K562 (cell line): ENCODE measurements at regions not wholly inside any gene's neighbourhood (a gene's known extent, or its start where the extent isn't known, plus 50 kb on each side); places are given as distances from the start of the nearest gene placed in this dataset.

ENCODE experiments used
- NCOA1 ChIP-seq: fragments of 450-650 bp; IDR thresholded peaks from 2 replicates; pipeline ENCODE4 v1.6.1; 2016; ENCODE audit warnings: low read depth
- PML ChIP-seq: IDR thresholded peaks from 2 replicates; pipeline ENCODE4 v1.6.1; 2012; ENCODE audit warnings: low read length, inconsistent platforms
- RBM39 ChIP-seq: fragments of 200-400 bp; formaldehyde crosslinking; optimal IDR thresholded peaks from 2 replicates; pipeline ENCODE3; 2018; ENCODE audit warnings: low read depth, low read length
- TOE1 ChIP-seq, 2 experiments: fragments of 450-650 bp in 1 of 2; sonication (generic) in 1 of 2; formaldehyde crosslinking in 1 of 2; IDR thresholded peaks; 2 replicates each; pipeline versions ENCODE4 v1.7.1 to v1.8.0; 2016 to 2022; ENCODE audit warnings: borderline replicate concordance in 2 of 2, mild to moderate bottlenecking in 2 of 2, antibody characterized with exemption in 1 of 2, inconsistent platforms in 1 of 2, low read depth in 1 of 2, missing genetic modification reagents in 1 of 2, moderate library complexity in 1 of 2
- ZFPM2 ChIP-seq: fragments of 250-450 bp; sonication (Bioruptor Pico); IDR thresholded peaks from 2 replicates; pipeline ENCODE4 v1.5.1; 2022; ENCODE audit warnings: mild to moderate bottlenecking
- ZNF12 ChIP-seq: sonication (generic); formaldehyde crosslinking; IDR thresholded peaks from 2 replicates; pipeline ENCODE4 v1.4.0; 2020; ENCODE audit warnings: mild to moderate bottlenecking, missing genetic modification reagents
- ZNF253 ChIP-seq: fragments of 250-450 bp; sonication (Bioruptor Pico); conservative IDR thresholded peaks from 2 replicates; pipeline ENCODE4 v1.6.1; 2021; ENCODE audit warnings: mild to moderate bottlenecking
- ZNF324 ChIP-seq: fragments of 250-450 bp; sonication (Bioruptor Pico); IDR thresholded peaks from 2 replicates; pipeline ENCODE4 v1.4.0; 2020; ENCODE audit warnings: mild to moderate bottlenecking
- TF ChIP-seq, protein P1 (sequence below): fragments of 450-650 bp; formaldehyde crosslinking; IDR thresholded peaks from 2 replicates; pipeline ENCODE4 v1.4.0; 2020; ENCODE audit warnings: mild to moderate bottlenecking, moderate library complexity
- TF ChIP-seq, protein P2 (sequence below): IDR thresholded peaks from 2 replicates; pipeline ENCODE4 v1.6.1; 2012; ENCODE audit warnings: low read depth, low read length, improper control_type of control experiment, borderline replicate concordance
- TF ChIP-seq, protein P3 (sequence below): sonication (generic); formaldehyde crosslinking; IDR thresholded peaks from 2 replicates; pipeline ENCODE4 v1.8.0; 2022; ENCODE audit warnings: missing genetic modification reagents, mild to moderate bottlenecking, borderline replicate concordance
- TF ChIP-seq, protein P4 (sequence below): sonication (generic); formaldehyde crosslinking; IDR thresholded peaks from 2 replicates; pipeline ENCODE4 v1.8.1; 2022; ENCODE audit warnings: missing genetic modification reagents
- TF ChIP-seq, protein P5 (sequence below), 2 experiments: fragments of 450-650 bp; IDR thresholded peaks; 2 replicates each; pipeline ENCODE4 v1.6.1; 2018; ENCODE audit warnings: mild to moderate bottlenecking in 2 of 2, low read depth in 1 of 2; ENCODE audit not compliant: partially characterized antibody in 2 of 2
- TF ChIP-seq, protein P6 (sequence below): fragments of 200-800 bp; sonication (Bioruptor generic); IDR thresholded peaks from 2 replicates; pipeline ENCODE4 v1.6.1; 2017; ENCODE audit warnings: missing genetic modification characterization, missing compliant biosample characterization
- TF ChIP-seq, protein P7 (sequence below): fragments of 450-650 bp; IDR thresholded peaks from 2 replicates; pipeline ENCODE4 v1.6.1; 2016; ENCODE audit warnings: antibody characterized with exemption

DNA sequence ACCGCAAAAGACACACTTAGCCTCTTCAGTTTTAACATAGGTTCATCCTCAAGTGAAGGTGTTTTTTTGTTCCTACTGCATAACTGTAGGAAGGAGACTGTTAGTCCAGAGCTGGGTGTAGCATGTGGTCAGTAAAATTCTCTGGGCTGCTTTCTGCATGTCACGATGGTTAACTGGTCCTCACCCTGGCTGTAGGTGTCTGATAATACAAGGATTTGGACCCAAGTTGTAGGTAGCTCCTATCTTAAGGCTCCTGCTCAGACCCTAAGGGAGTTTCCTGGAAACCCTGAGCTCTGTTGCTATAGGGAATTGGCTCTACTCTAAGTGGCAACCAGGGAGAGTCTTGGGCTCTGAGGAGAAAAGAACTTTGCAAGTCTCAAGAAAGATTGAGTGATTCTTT lies 112.9 kb downstream of the SAMD9 start (continued):
- TF ChIP-seq, protein P1, sequence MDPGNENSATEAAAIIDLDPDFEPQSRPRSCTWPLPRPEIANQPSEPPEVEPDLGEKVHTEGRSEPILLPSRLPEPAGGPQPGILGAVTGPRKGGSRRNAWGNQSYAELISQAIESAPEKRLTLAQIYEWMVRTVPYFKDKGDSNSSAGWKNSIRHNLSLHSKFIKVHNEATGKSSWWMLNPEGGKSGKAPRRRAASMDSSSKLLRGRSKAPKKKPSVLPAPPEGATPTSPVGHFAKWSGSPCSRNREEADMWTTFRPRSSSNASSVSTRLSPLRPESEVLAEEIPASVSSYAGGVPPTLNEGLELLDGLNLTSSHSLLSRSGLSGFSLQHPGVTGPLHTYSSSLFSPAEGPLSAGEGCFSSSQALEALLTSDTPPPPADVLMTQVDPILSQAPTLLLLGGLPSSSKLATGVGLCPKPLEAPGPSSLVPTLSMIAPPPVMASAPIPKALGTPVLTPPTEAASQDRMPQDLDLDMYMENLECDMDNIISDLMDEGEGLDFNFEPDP (CRISPR knock-in tag) = no peak
- TF ChIP-seq ZNF12 (CRISPR knock-in tag) = no peak
- TF ChIP-seq, protein P2, sequence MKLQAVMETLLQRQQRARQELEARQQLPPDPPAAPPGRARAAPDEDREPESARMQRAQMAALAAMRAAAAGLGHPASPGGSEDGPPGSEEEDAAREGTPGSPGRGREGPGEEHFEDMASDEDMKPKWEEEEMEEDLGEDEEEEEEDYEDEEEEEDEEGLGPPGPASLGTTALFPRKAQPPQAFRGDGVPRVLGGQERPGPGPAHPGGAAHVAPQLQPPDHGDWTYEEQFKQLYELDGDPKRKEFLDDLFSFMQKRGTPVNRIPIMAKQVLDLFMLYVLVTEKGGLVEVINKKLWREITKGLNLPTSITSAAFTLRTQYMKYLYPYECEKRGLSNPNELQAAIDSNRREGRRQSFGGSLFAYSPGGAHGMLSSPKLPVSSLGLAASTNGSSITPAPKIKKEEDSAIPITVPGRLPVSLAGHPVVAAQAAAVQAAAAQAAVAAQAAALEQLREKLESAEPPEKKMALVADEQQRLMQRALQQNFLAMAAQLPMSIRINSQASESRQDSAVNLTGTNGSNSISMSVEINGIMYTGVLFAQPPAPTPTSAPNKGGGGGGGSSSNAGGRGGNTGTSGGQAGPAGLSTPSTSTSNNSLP = no peak
- peak; percentile 46; the same call in 1 of the 2 replicates for TF ChIP-seq NCOA1
- TF ChIP-seq, protein P3, sequence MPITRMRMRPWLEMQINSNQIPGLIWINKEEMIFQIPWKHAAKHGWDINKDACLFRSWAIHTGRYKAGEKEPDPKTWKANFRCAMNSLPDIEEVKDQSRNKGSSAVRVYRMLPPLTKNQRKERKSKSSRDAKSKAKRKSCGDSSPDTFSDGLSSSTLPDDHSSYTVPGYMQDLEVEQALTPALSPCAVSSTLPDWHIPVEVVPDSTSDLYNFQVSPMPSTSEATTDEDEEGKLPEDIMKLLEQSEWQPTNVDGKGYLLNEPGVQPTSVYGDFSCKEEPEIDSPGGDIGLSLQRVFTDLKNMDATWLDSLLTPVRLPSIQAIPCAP = no peak
- TF ChIP-seq, protein P4, sequence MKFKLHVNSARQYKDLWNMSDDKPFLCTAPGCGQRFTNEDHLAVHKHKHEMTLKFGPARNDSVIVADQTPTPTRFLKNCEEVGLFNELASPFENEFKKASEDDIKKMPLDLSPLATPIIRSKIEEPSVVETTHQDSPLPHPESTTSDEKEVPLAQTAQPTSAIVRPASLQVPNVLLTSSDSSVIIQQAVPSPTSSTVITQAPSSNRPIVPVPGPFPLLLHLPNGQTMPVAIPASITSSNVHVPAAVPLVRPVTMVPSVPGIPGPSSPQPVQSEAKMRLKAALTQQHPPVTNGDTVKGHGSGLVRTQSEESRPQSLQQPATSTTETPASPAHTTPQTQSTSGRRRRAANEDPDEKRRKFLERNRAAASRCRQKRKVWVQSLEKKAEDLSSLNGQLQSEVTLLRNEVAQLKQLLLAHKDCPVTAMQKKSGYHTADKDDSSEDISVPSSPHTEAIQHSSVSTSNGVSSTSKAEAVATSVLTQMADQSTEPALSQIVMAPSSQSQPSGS = no peak
- TF ChIP-seq, protein P5, sequence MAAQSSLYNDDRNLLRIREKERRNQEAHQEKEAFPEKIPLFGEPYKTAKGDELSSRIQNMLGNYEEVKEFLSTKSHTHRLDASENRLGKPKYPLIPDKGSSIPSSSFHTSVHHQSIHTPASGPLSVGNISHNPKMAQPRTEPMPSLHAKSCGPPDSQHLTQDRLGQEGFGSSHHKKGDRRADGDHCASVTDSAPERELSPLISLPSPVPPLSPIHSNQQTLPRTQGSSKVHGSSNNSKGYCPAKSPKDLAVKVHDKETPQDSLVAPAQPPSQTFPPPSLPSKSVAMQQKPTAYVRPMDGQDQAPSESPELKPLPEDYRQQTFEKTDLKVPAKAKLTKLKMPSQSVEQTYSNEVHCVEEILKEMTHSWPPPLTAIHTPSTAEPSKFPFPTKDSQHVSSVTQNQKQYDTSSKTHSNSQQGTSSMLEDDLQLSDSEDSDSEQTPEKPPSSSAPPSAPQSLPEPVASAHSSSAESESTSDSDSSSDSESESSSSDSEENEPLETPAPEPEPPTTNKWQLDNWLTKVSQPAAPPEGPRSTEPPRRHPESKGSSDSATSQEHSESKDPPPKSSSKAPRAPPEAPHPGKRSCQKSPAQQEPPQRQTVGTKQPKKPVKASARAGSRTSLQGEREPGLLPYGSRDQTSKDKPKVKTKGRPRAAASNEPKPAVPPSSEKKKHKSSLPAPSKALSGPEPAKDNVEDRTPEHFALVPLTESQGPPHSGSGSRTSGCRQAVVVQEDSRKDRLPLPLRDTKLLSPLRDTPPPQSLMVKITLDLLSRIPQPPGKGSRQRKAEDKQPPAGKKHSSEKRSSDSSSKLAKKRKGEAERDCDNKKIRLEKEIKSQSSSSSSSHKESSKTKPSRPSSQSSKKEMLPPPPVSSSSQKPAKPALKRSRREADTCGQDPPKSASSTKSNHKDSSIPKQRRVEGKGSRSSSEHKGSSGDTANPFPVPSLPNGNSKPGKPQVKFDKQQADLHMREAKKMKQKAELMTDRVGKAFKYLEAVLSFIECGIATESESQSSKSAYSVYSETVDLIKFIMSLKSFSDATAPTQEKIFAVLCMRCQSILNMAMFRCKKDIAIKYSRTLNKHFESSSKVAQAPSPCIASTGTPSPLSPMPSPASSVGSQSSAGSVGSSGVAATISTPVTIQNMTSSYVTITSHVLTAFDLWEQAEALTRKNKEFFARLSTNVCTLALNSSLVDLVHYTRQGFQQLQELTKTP (IDR thresholded peaks at IDR 0.05; ENCODE audit: low read depth in 1 of 2, partially characterized antibody in 2 of 2) = no peak
- TF ChIP-seq, protein P6, sequence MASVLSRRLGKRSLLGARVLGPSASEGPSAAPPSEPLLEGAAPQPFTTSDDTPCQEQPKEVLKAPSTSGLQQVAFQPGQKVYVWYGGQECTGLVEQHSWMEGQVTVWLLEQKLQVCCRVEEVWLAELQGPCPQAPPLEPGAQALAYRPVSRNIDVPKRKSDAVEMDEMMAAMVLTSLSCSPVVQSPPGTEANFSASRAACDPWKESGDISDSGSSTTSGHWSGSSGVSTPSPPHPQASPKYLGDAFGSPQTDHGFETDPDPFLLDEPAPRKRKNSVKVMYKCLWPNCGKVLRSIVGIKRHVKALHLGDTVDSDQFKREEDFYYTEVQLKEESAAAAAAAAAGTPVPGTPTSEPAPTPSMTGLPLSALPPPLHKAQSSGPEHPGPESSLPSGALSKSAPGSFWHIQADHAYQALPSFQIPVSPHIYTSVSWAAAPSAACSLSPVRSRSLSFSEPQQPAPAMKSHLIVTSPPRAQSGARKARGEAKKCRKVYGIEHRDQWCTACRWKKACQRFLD (CRISPR knock-in tag) = no peak
- no peak for TF ChIP-seq TOE1 (IDR thresholded peaks at IDR 0.05; ENCODE audit: borderline replicate concordance)
- TF ChIP-seq TOE1 (CRISPR knock-in tag; IDR thresholded peaks at IDR 0.05; ENCODE audit: borderline replicate concordance, low read depth) = no peak
- no peak for TF ChIP-seq ZNF253 (CRISPR knock-in tag)
- no peak for TF ChIP-seq ZFPM2 (CRISPR knock-in tag)
- no peak for TF ChIP-seq RBM39
- TF ChIP-seq PML = no peak
- TF ChIP-seq, protein P7, sequence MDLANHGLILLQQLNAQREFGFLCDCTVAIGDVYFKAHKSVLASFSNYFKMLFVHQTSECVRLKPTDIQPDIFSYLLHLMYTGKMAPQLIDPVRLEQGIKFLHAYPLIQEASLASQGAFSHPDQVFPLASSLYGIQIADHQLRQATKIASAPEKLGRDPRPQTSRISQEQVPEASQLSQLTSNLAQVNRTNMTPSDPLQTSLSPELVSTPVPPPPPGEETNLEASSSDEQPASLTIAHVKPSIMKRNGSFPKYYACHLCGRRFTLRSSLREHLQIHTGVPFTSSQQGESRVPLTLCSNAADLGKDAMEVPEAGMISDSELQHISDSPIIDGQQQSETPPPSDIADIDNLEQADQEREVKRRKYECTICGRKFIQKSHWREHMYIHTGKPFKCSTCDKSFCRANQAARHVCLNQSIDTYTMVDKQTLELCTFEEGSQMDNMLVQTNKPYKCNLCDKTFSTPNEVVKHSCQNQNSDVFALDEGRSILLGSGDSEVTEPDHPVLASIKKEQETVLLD = peak; percentile 48; the same call in 1 of the 2 replicates
- no peak for TF ChIP-seq ZNF324
